NCI-H69 (cell line): ENCODE measurements at regions not wholly inside any gene's neighbourhood (a gene's known extent, or its start where the extent isn't known, plus 50 kb on each side); places are given as distances from the start of the nearest gene placed in this dataset.
A peak's percentile ranks its signal among the peaks of the same experiment; 100 is the strongest.

ENCODE experiments used
- DNase-seq: peaks from one replicate; lab custom pipeline; 2025; lab: John Stamatoyannopoulos, UW

DNA sequence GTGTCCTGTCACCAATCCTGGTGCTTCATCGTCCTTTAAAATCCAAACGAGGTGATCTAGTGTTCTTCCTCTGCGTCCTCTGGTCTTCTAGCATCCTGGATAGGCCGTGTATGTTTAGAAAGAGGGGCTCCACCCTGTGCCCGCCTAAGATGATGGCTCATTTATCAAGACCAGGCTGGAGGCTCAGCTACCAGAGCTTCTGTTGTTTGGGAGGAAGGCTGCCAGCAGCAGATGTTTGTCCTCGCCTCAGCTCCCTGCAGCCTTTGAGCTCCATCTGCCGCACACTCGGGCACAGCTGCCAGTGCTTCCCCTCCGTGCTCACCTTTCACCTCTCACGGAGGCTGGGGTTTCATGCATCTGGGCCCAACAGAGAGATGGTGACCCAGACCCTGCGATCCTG lies 954.7 kb upstream of the RBFOX1 start:
- DNase-seq = peak; percentile 5

DNA sequence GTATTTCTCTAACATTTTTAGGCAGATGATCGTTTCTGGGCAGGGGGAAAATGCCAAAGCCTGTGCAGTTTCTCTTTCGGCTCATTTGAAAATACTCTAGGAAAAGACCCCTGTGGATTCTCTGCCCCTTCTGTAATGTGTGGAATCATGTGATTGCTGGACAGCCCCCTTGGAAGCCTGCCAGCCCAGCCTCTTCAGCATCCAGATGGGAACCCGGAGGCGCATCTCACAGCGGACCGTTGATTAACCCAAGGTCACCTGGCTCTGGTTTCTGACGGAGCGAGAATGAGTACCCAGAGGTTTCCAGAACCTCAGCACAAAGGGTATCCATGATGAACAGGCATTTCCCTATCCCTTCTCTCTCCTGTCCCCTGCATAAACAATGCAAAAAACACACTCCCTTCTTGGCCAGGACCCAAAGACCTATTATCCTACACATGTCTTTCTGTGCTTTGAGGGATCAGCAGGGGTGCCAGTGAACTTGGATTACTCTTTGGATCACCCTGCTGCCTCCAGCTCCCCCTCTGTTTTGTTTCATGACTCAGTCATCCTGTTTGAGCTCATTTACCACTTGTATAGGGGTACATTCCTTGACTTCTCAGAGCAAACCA lies 957.1 kb upstream of the RBFOX1 start:
- DNase-seq = peak; percentile 60

DNA sequence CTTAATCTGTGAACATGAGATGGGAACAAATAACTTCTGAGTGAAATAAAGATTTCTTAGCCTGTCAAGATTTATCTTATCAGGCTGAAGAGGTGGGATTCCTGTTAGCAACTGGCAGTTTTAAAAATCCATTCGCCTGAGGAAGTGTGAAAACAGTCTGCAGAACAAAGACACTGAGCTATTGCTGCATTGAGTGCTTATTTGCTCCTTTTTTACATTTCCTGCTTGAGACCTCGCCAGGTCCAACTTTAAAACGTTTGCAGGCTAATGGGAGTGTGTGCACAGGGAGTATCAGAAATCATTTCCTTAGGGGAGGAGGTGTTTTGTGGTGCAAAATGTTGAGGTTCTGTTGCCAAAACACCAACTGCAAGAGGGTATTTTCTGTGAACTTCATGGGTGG lies 957.8 kb upstream of the RBFOX1 start:
- no peak for DNase-seq

DNA sequence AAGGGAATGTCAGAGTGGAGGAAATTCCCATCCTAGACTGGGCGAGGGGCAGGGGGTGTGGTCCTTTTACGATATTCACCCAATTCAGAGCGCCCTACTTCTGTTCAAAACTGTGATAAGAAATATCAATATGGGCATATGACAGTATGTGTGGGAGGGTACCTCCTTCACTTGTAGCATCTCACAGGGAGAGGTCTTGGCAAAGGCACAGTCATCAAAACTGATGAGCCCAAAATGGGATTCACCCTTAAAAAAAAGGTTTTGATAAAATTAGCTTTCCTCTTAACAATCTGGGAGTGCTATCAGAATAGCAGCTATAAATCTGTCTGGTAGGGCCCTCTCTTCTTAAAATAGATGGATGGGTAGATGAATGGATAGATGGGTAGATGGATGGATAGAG lies 967.8 kb upstream of the RBFOX1 start:
- DNase-seq = no peak

DNA sequence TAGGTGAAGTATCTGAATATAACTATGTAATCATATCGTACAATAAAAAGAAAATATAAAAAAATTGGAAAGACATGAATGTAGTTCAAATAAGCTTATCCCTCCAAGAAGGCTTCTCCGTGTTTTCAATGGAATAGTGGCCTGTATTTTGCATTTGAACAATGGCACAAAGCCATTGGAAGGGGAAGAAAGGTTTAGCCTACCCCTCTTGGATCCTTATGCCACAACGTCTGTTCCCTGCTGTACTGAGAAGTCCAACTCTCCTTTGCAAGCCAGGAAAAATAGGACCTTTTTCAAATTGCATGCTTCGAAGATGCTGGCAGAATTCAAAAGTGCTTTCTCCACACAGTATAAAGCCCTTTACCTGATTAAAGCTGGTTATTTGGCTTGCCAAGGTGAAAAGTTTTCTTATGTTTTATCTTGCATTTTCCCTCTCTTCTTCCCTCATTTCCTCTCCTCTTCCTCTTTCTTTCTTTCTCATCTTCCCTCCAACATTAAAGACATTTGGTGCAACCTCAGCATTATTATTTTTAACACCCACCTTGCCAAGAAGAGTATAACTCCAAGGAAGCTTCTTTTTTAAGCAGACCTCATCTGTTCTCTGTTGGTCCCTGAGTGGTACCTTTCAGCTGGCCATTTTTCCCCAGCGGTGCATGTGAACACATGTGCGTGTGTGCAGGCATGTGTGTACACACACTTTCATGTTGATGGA lies 968.6 kb upstream of the RBFOX1 start:
- DNase-seq = no peak

DNA sequence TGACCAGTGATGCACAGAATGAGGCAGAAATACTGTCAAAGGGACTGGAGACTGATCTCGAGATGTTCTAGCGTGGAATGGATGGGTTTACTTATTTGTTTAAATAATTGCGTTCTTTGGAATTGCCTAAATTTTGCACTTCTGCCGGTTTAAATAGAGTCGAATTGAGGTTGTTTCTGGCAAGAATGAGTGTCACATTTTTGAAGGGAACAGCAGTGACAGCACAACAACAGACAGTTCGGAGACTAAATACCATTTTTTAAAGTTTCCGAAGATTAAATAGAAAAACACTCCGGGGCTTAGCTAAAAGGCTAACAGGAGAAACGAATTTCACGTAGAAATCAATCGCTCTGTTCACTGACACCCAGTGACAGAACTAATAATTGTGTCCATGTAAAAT lies 969.2 kb upstream of the RBFOX1 start:
- no peak for DNase-seq

DNA sequence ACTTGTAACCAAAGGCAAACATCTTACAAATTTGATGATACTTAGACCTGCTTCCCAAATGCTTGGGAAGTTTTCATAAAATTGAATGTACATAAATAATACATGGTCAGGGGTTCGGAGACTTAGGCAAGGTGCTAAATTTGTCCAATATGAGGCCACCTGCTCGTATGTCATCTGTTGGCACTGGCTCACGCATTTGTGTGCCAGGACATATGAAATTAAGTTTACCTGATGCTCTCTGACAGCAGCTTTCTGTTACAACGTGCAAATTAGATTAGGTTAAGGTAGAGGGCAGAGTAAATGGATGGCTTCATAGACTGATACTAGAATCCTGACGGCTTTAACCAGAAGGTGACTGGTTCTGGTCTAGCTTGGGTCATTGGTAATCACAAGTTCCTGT lies 970.3 kb upstream of the RBFOX1 start:
- DNase-seq = no peak

DNA sequence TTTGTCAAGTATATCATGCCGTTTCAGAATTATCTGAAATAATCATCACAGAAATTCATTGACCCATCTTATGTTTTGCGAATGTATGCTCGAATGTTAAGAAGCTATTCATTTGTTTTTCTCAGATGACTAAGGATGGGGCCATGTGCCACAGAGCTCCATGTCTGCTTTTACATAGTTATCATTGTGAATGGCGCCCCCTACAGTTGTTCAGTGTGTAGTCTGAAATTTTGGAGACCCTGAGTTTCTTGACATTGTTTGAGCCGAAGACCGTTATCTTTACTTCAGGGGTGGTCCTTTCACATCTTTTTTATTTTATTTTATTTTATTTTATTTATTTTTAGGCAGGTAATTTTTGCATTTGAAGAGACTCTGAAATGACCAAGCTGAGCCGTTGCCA lies 972.0 kb upstream of the RBFOX1 start:
- DNase-seq = no peak

DNA sequence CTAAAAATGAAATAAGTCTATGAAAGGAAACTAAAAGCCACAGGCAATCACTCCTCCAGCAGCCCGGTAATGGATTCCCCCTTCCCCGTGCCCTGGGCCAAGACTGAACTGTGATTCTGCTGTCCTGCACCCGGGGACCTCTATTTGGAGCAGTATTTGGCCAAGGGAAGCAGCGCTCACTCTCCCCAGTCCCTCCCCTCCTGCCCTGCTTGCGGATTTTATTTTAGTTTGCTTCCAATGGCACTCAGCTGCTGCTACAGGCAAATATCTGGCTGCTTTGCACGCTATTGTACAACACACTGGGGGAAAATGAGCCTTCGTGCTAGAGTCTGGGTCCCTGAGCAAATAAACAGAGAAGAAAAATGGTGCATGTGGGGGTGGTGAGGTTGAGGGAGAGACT lies 975.7 kb upstream of the RBFOX1 start:
- no peak for DNase-seq

DNA sequence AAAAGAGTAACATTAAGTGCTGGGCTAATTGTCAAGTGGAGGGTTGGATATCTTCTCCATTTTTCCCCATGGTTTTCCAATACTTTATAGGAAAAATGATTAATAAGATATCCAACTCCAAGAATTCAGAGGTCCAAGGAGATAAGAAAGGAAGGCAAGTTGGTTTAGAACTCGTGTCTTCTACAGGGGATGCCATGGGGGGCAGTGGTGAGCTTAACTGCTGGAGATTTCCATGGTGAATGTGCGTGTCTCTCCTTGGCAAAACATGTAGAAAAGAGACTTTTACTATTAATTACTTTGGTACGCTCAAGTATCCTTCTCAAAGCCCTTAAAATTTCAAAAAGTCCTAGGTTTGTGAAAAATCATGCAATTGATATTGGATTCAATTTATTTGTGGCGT lies 982.9 kb upstream of the RBFOX1 start:
- no peak for DNase-seq

DNA sequence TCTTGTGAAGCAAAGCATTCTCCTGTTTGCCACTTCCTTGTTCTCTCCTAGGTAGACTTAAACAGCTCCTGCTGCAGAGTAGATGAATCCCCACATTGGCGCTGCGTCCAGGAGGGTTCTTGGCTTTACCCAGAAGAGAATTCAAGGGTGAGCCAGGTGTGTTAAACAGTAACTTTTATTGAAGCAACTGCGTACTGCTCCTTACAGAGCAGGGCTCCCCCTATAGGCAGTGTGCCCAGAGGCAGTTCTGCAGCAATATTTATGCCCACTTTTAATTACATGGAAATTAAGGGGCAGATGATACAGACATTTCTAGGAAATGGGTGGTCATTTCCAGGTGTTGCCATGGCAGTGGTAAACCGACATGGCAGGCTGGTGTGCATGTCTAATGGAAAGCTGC lies 987.6 kb upstream of the RBFOX1 start:
- DNase-seq = no peak

DNA sequence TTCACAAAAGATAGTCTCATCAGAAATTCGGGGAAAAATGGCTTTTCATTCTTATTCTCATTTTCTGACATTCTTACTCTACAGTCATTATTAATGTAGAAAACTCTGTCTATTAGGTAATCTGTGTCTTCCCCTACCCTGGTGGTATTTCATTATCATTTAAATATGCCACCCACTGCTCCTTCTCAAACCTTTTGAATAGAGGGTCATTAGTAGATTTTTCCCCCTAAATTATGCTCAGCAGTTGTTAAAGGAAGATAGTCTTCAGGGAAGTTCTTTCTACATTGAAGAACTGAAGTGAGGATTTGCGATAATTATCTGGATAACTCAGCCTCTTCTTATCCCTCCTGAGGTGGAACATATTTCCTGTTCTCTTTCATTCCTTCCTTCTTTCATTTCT lies 989.5 kb upstream of the RBFOX1 start:
- DNase-seq = no peak

DNA sequence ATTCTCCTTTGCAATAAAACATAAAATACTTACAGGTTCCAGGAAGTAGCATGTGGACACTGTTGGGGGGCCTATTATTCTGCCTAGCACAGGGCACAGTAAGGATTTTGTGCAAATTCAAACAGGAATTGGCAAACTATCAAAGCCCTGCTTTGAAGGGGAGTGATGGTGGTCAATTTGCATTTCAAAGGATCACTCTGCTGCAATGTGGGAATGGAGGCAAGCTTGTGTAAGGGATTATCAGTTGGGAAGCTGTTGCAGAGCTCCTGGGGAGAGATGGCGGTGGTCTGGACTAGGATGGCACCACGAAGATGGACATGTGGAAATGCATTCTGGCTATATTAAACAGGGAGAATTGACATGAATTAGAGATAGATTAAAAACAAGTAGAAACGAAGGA lies 990.7 kb upstream of the RBFOX1 start:
- no peak for DNase-seq

DNA sequence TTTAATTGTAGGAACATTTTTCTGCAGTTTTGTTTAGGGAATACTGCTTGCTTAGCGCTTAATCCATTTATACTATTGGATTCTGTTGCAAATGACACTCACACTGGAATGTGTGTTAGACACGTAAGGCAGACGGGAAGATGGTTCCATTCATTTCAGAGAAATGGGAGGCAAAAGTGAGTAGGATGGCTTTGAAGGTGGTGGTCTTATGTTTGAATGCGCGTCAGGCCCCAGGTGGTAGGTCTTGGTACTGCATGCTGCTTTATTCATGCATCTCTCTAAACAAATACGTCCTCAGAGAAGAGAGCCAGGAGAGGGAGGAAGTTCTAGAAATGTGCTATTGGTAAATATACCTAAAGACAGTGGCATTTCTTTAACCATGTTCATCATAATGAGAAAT lies 997.6 kb upstream of the RBFOX1 start:
- no peak for DNase-seq

DNA sequence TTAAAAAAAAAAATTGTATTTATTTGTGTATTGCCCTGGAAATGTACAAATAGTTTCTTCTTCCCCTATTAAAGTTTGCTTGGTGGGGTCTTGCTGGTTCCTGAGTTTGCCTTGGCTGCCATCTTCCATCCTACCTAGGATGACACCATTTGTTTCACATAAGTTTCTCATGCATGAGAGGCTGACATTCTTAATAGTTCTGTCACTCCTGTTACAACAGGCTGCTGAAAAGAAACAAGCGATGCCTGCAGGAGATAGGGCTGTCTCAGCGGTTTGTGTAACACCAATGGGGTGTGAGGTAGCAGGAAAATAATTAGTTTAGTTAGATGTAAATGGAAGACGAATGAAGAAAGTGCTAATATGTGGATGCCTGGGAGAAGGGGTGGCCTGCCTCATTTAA lies 1000.9 kb upstream of the RBFOX1 start:
- DNase-seq = no peak

DNA sequence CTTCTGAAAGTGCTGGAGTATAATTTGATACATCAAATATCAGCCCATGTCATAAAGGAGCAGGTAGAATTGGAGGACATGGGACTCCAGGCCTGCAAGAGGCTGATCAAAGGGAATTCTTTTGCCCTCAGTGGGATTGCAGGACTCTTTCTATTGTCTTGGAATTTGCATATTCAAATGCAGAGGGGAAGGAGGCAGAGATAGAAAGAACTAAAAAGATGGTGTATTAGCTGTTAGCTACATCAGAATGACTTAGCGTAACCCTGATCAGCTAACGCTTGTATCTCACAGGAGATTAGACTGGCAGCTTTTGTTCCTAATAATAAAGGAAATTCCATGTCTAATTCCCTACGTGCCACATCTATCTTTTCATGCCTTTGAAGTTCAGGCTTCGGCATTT lies 1014.7 kb upstream of the RBFOX1 start:
- DNase-seq = no peak

DNA sequence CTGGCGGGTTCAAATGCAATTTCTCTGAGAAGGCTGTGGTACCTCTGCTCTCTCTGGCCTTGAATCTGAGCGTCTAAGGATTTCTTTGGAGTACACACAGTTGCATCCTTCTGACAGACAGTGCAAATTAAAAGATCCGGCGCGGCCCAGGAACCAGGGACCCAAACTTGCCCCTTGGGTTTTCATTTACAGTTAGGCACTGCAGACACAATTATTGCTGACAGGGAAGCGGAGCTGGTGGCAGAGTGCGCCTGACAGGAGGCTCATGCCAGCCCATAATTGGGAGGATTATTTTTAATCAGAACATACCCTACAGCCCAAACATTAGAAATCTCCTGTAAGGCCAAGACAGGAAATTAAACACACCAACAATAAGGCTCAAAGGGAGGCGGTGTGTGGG lies 1023.4 kb upstream of the RBFOX1 start:
- DNase-seq = no peak

DNA sequence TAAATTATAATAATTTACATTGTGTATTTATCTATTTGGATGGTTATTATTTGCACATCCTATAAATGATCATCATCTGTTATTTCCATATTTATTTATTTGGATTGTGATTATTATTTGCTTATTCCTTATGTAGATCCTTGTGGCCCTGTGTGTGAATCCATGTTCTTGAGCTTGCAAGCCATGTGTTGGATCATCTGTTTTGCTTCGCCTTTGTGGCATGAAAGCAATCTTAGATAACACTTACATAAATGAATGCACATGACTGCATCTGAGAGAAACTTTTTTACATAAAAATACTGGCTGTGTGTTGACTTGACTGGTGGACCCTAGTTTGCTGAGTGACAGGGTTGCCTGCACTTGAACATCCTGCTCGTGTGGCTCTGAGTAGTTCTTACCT lies 1024.5 kb upstream of the RBFOX1 start:
- no peak for DNase-seq

DNA sequence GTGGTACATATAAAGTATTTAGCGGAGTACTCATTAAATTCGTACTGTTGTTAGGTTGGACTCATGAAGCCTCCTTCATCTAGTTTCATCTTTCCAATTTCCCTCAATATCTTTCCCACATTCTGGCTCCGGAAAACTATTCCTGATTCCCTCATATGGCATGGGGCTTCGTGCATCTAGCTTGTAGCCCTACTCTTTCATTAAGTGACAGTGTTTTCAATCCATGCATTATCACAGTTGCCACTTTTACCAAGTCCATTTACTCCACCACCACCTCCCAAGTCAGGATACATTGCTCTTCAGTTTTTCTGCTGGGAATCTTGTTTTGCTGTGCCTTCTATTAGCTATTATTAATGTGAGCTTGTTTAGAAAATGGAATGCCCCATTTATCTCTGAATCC lies 1032.1 kb upstream of the RBFOX1 start:
- no peak for DNase-seq

DNA sequence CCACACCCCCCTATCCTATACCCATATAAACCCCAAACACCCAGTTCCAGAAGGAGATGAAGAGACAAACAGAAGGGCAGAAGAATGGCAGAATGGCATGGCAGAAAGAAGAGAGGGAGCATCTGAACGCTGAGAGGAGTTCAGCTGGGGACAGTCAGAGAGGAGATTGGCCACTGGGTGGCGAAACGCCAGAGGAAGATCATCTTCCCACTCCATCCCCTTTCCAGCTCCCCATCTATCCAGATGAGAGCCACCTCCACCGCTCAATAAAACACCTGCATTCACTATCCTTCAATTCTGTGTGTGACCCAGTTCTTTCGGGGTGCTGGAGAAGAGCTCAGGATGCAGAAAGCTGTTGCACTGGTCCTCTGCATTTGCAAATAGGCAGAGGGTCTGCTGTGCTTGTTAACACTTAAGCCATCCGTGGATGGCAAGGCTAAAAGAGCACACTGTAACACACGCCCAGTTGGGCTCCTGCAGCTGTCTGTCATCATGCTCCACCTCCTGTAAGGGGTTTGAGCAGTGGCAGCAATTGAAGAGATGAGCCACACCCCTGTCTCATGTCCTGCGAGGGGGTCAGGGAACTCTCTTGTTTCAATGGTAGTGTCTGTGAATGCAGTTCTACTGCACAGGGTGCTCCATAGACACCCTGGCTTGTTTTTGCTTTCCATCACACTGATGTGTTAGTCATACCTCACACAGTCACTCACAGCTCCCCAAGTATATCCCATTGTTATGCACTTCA lies 1034.8 kb upstream of the RBFOX1 start:
- DNase-seq = no peak

DNA sequence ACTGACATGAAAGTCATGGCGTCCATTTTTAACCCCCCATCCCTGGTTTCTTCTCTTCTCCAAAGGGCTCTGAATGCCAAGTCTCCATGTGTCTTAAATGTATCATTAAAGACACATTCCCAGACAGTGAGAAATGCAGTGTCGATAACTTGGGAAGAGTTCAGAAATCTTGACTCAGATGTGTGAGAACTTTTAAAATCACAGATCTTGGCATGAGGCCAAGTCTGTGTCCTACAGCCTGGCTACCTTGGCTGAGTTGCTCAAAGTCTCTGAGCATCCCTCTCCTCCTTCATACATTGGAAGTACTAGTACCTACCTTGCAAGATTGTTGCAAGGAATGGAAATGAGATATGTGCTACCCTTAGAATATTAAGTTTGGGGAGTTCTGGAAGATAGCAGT lies 1046.5 kb upstream of the RBFOX1 start:
- no peak for DNase-seq

DNA sequence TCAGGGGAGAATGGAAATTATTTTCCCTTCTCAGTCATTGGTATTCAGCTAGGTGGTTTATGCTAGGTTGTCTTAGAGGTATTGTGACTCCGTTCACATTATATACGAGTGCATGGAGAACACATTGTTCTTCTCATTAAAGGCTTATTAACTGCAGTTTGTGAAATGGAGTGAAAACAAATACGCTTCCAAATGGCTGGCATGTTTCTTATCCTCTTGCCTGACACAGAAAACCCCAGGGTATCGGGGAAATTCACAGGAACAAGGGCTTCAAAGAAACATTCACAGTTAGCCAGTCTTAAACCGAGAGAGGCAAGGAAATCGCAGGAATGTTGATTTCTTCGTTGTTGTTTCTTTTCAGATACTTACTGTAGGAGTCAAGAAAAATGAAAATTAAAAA lies 1047.9 kb upstream of the RBFOX1 start:
- no peak for DNase-seq

DNA sequence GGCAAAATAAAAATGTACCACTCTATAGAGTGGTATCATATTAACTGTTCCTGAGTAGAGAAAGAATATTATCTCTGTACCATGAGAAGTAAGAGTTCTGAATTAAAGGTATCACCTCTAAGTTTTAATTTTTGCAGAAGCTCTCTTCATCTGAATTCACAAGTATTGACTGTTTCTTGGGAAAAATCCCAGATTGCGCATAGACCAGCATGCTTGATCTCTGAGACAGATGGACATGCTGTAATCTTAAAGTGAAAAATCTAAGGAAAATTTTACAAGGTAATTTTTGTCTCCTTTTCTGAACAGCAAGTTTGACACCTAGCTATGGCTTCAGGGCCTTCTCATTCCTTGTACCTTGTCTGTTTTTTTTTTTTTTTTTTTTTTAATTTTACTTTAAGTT lies 1050.7 kb upstream of the RBFOX1 start:
- no peak for DNase-seq

DNA sequence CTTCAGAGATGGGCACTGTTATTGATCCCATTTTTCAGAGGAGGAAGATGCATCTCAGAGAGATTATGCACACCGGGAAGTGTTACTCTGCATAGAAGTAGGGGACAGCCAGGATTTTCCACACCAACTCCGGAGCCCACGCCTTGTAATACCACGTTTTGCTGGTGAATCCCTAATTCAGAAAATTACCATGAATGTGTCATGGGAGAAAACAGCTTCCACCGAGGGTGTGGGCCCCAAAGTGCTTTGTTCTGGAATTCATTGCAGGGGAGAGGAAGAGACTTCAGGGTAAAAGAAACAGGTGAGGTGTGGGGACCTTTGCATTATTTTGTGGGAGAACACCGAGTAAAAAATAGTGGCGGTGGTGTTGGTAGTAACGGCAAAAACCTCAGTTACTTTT lies 1051.4 kb upstream of the RBFOX1 start:
- no peak for DNase-seq
